Sigmoid colon (tissue), 4 donors: ENCODE measurements at regions not wholly inside any gene's neighbourhood (a gene's known extent, or its start where the extent isn't known, plus 50 kb on each side); places are given as distances from the start of the nearest gene placed in this dataset.

Experiments
- EP300 ChIP-seq, 4 donors: sonication (generic); formaldehyde crosslinking; IDR thresholded peaks; one replicate each; pipeline ENCODE4 v1.6.1; 2017; ENCODE audit warnings: antibody characterized with exemption in 4 of 4
- POLR2A ChIP-seq, 2 donors: fragments of 450-650 bp; IDR thresholded peaks; one replicate each; pipeline ENCODE4 v1.6.1; 2016; ENCODE audit warnings: antibody characterized with exemption in 2 of 2, mild to moderate bottlenecking in 2 of 2, moderate library complexity in 2 of 2
- POLR2AphosphoS5 ChIP-seq, 4 donors: sonication (generic); formaldehyde crosslinking; IDR thresholded peaks; one replicate each; pipeline ENCODE4 v1.6.1; 2017; ENCODE audit warnings: antibody characterized with exemption in 4 of 4
- TF ChIP-seq, protein P1 (sequence below), 4 experiments: fragments of 450-650 bp in 3 of 4; fragments of 200-600 bp in 1 of 4; IDR thresholded peaks; one replicate each; pipeline ENCODE4 v1.5.1; 2016 to 2019; ENCODE audit warnings: antibody characterized with exemption in 4 of 4, mild to moderate bottlenecking in 3 of 4, moderate library complexity in 2 of 4

DNA sequence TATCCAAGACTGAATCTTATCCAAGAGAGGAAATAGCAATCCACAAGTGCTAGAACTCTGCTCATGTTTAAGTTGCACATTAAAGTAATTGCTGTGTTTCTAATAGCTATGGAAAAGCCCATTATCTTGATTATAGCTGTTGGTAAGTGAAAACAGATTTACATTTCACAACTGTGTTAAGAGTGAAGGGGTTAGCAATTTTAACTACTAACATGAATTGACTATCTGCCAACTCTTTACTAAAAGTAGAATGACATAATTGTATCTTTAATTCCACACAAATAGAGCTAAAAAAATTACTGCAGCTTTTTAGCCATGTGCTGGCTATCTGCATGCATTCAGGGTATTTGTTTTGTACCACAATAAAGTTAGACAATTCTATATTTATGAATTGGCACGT is 277.9 kb upstream of the IRAK1BP1 start:
- TF ChIP-seq, protein P1, sequence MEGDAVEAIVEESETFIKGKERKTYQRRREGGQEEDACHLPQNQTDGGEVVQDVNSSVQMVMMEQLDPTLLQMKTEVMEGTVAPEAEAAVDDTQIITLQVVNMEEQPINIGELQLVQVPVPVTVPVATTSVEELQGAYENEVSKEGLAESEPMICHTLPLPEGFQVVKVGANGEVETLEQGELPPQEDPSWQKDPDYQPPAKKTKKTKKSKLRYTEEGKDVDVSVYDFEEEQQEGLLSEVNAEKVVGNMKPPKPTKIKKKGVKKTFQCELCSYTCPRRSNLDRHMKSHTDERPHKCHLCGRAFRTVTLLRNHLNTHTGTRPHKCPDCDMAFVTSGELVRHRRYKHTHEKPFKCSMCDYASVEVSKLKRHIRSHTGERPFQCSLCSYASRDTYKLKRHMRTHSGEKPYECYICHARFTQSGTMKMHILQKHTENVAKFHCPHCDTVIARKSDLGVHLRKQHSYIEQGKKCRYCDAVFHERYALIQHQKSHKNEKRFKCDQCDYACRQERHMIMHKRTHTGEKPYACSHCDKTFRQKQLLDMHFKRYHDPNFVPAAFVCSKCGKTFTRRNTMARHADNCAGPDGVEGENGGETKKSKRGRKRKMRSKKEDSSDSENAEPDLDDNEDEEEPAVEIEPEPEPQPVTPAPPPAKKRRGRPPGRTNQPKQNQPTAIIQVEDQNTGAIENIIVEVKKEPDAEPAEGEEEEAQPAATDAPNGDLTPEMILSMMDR (IDR thresholded peaks at IDR 0.05): no peak
- TF ChIP-seq POLR2A (IDR thresholded peaks at IDR 0.05) (no peak), POLR2AphosphoS5 (IDR thresholded peaks at IDR 0.05) (no peak), EP300 (IDR thresholded peaks at IDR 0.05) (no peak)
